RPMI8226 (cell line): ENCODE measurements at regions not wholly inside any gene's neighbourhood (a gene's known extent, or its start where the extent isn't known, plus 50 kb on each side); places are given as distances from the start of the nearest gene placed in this dataset.
"Not testable (repeated sequence)": the region's sequence is repeated elsewhere in the genome, so short reads cannot be mapped to it uniquely, and the experiment has no call there.

Experiments
- DNase-seq: peaks from one replicate; pipeline ENCODE4 v3.0.0-alpha.2; 2015

DNA sequence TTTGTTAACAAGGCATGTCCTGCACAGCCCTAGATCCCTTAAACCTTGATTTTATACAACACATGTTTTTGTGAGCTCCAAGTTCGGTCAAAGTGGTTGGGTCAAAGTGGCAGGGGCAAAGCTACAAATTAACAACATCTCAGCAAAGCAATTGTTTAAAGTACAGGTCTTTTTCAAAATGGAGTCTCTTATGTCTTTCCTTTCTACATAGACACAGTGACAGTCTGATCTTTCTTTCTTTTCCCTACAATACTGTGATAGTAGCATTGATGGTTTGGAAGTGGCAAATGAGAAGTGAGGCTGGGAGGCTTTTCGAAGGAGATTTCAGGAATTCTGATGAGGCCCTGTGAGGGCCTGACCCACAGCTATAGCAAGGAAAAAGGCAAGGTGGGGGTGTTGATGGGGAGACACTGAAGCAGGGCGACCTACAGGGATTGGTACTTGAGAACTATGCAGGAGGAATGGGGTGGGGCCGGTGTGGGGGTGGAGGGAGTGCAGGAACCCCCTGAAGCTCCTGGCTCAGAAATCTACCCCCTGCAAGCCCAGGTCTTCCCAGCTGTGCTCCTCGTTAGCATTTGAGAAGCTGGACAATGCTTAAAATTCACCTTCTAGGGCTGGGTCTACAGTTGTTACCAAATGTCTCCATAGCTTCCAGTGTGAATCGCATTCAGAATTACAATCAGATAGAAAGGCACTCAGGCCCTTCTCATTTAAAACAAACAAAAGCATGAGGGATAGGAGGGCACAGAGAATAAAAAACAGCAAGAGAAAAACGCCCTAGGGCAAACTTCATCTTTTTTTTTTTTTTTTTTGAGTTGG lies 102.6 kb upstream of the PPM1J start:
- DNase-seq: no peak

GRCh38 chr1:112815376-112815775 lies 100.2 kb upstream of the PPM1J start:
- DNase-seq: no peak

DNA sequence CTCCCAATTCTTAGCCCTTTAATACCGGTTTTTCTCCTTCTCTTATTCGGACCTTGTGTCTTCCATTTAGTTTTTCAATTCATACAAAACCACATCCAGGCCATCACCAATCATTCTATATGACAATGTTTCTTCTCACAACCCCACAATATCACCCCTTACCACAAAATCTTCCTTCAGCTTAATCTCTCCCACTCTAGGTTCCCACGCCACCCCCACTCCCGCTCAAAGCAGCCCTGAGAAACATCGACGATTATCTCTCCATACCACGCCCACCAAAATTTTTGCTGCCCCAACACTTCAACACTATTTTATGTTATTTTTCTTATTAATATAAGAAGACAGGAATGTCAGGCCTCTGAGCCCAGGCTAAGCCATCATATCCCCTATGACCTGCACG lies 99.5 kb upstream of the PPM1J start:
- DNase-seq: not testable (repeated sequence)

DNA sequence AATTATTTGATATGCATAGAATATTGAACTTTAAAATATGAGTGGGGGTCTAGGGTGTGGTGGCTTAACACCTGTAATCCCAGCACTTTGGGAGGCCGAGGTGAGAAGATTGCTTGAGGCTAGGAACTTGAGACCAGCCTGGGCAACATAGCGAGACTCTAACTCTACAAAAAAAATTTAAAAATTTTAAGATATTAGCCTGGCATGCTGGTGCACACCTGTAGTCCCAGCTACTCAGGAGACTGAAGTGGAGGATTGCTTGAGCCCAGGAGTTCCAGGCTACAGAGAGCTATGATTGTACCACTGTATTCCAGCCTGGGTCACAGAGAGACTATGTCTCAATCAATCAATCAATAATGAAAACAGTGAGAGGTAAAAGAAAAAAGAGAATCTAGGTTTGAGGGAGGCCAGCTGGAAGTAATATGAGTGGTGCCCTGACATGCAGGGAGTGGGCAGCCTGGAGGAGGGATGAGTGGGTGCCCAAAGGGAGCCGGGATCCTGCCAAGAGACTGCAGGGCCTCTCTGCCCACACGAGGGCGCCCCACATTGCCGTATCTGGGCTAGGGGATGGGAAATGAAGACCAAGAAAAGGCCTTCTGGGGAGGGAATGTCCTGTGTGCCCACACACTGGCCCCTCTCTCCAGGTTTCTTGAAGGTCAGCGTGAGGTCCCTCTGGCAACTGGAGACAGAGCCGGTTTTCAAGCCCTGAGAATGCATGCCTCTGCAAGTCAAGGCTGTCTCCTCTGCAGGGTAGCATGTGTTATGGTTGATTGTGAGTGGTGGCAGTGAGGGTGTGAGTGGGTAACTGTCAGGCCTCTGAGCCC lies 93.9 kb upstream of the PPM1J start:
- peak; percentile 57 for DNase-seq

GRCh38 chr1:112807999-112808398 lies 92.9 kb upstream of the PPM1J start:
- DNase-seq: no peak

DNA sequence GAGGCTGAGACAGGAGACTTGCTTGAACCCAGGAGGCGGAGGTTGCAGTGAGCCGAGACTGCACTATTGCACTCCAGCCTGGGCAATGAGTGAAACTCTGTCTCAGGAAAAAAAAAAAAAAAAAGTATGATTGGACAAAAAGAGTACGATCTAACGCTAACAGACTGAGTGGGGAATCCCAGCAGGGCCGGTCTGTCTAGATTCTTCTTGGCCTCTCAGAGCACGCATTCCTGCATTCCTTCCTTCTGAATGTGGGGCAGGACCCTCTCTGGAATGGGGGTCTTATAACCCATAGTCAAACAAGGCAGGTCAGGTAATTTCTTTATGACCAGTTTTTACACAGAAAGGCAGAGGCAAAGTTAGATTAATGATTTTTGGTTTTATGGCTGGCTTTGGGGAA lies 92.0 kb upstream of the PPM1J start:
- no peak for DNase-seq

GRCh38 chr1:112806090-112806642 lies 91.0 kb upstream of the PPM1J start:
- DNase-seq: no peak

- no peak for DNase-seq
Measured at GRCh38 chr1:112805155-112805853, 90.2 kb upstream of the PPM1J start.

DNA sequence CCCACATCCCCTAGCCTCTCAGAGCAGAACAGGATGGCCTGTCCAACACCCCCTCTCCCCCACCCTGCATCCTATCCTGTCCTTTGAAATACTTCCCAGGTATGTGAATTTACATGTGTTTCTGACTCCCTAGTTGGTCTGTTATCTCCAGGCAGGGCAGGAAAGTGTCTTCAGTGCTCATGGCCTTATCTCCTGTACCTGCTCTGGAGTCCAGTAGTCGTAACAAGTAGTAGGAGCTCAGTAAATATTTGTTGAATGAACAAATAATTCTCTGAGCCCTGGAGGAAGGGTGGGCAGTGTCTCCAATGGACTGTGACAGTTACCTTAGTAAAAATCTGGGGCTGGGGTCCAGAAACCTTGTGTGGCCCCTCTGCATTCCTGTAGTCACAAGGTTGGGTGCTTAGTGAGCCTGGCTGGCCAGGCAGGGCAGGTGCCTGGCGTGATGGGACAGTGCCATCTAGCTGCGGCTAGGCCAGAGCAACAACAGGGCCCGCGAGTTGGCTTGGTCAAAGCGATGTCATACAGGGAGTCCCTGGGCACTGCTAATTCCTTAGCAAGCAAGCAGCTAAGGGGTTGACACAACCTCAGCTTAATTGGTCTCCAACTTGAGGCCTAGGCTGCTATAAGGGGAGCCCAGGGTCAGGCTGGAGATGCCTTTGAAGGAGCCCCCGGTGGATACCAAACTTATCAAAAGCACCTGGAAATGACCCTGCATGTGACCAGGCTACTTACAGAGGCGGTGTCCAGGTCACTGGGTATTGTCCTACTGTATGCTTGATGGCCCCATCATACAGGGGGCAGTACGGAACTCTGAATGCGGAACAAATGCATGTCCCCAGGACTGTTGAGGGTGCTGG lies 89.0 kb upstream of the PPM1J start:
- DNase-seq: peak; percentile 65

DNA sequence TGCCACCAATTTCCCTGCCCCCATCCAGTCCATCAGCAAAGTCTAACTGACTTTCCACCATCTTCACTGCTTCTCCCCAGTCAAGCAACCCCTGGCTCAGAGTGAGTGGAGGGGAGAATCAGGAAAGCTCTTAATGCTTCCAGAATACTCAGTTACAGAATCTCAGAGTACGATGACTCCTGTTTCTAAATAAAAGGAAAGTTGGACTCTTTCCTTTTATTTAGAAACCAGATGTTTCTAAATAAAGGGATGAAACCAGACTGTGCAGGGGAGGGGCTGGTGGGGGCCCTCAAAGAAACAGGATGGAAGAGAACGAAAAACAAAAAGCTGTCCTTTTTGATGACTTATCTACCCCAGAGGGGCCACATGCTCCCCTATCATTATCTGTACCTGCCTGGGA lies 85.2 kb upstream of the PPM1J start:
- no peak for DNase-seq

- no peak for DNase-seq
Measured at GRCh38 chr1:112798292-112798691, 83.2 kb upstream of the PPM1J start.

DNA sequence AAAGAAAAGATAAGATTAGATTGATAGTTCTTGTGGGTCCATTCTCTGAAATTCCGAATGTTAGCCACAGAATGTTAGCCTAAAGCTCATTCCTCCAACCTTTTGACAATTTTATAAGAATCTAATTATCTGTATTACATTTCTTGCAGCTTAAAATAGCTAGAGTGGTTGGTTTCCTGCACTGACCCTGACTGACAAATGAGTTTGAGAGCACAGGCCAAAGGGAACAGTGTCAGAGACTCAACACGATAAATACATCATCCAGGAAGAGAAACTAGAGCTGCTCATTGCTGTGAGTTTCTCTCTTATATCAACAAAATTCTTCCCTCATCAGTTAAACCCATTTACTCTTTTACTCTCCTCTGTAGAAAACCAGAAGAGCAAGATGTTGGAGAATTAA lies 82.1 kb upstream of the PPM1J start:
- DNase-seq: no peak

DNA sequence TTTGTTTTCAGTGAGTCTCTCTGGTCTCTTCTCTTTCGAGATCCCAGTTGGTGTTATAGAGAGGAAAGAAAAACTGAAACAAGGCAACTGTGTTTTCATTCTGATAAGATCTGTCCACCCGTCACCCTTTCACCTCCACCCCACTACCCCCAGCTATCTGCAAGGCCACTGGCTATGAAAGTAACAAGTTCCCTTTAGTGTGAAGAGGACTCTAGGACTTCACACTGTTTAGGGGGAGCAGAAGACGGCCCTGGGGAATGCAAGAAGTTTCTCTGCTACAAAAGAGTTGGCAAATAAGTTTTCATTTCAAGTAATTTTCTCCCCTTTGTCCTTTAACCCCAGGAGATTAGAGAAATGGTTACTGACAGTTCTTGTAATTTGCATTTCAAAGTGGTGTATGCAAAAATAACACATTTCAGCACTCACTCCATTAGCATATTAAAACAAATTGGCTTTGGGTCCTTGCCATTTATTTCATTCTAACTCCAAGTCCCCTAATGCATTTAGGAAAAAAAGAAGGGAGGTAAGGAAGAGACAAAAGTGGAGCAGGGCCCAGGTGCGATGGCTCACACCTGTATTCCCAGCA lies 79.6 kb upstream of the PPM1J start:
- DNase-seq: no peak

- DNase-seq: no peak
Measured at GRCh38 chr1:112793631-112794565, 78.8 kb upstream of the PPM1J start.

GRCh38 chr1:112791723-112792104 lies 76.6 kb upstream of the PPM1J start:
- DNase-seq: no peak

DNA sequence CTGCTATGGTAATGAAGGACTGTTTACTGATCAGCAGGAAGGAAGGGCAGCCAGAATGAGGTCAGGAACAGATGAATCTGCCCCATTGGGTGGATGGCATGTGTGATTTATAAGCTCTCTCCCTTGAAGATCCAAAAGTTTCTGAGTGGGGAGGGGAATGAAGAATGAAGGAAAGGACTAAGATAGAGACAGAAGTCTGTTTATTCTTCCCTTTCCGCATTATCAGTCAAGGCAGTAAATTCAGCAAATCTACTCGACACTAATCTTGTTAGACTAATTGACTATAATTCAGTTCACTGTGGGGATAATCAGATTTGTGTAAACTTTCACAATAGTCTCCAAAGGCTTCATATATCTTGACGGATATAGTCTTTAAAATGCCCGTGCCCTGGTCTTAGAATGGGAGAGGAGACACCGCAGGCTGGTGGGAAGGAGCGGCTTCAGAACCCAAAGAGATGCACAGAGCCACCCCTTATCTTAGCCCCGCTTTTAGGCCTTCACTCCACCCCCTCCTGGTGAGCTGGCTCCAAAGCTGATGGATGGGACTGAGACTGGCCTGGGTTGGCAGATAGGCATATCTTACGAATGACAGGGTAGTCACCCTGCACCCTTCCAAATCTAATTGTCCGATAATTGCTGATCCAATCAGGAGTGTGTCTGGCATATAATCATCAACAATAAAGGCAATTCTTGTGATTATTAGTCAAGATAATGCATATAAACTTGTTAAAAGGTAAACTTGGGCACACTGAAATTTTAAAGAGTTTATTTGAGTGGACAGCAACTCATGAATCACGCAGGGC lies 76.0 kb upstream of the PPM1J start:
- DNase-seq: no peak

DNA sequence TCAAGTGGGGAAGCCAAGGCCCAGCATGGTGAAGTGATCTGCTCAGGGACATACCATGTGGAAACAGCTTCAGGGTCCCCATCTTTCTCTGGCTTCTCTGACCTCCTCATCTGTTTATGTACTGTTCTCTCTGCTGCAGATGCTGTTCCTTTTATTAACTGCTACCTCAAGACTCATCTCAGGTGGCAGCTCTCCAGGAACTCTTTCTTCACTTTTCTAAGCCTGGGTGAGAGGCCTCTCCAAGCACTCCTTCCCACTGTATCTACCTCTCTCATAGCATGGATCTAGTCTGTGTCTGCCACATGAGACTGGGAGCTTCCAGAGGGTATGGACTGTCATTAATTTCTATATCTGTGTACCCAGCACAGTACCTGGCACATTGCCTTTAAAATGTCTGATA lies 73.4 kb upstream of the PPM1J start:
- DNase-seq: no peak

- DNase-seq: no peak
Measured at GRCh38 chr1:112788054-112788453, 72.9 kb upstream of the PPM1J start.

DNA sequence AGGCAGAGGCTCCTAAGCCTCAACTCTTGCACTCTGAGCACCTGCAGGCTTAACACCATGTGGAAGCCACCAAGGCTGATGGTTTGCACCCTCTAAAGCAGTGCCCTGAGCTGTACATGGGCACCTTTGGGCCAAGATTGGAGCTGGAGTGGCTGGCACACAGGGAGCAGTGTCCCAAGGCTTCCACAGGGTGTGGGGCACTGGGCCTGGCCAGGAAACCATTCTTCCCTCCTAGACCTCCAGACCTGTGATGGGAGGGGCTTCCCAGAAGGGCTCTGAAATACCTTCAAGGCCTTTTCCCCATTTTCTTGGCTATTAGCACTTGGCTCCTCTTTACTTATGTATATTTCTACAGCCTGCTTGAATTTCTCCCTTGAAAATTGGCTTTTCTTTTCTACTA lies 67.9 kb upstream of the PPM1J start:
- DNase-seq: no peak
